Fibroblast of lung (primary cell): ENCODE measurements at regions not wholly inside any gene's neighbourhood (a gene's known extent, or its start where the extent isn't known, plus 50 kb on each side); places are given as distances from the start of the nearest gene placed in this dataset.

Source experiments
- EZH2 ChIP-seq: IDR thresholded peaks from 2 replicates; pipeline ENCODE4 v1.5.1; 2012; ENCODE audit warnings: low read length, control low read depth, mild to moderate bottlenecking; ENCODE audit errors: missing control alignments
- TF ChIP-seq, protein P1 (sequence below), 2 donors: IDR thresholded peaks in 1 of 2; conservative IDR thresholded peaks in 1 of 2; 1 replicate in 1 of 2; 2 replicates in 1 of 2; pipeline ENCODE4 v1.5.1; 2011 to 2012; ENCODE audit warnings: low read length in 2 of 2, control low read depth in 1 of 2, inconsistent platforms in 1 of 2, low read depth in 1 of 2, mild to moderate bottlenecking in 1 of 2

DNA sequence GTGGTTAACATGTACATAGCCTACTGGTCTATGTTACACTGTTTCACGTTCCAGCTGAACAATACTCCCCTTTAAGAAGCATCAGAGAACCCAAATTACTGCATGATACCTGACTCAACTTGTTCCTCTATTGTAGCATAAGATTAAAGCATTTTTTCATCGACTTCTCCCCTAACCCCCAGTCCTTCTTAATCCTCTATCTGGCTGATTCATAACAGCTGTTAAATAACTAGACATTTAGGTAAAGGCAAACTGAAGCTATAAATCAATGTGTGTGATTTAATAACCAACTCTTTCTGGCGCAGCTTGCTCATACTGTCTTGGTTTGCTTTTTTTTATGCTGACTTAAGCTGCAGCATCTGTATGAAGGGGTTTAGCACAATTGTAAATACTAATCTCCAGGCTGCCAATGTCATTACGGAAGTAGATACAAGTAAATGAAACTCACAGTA is 94.2 kb upstream of the MTAP start:
- TF ChIP-seq EZH2: no peak
- TF ChIP-seq, protein P1, sequence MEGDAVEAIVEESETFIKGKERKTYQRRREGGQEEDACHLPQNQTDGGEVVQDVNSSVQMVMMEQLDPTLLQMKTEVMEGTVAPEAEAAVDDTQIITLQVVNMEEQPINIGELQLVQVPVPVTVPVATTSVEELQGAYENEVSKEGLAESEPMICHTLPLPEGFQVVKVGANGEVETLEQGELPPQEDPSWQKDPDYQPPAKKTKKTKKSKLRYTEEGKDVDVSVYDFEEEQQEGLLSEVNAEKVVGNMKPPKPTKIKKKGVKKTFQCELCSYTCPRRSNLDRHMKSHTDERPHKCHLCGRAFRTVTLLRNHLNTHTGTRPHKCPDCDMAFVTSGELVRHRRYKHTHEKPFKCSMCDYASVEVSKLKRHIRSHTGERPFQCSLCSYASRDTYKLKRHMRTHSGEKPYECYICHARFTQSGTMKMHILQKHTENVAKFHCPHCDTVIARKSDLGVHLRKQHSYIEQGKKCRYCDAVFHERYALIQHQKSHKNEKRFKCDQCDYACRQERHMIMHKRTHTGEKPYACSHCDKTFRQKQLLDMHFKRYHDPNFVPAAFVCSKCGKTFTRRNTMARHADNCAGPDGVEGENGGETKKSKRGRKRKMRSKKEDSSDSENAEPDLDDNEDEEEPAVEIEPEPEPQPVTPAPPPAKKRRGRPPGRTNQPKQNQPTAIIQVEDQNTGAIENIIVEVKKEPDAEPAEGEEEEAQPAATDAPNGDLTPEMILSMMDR (conservative IDR thresholded peaks at IDR 0.05 in 1 of 2, IDR thresholded peaks at IDR 0.05 in 1 of 2; ENCODE audit: low read depth in 1 of 2, low read length in 2 of 2): no peak
